ENCODE measurements at regions not wholly inside any gene's neighbourhood (a gene's known extent, or its start where the extent isn't known, plus 50 kb on each side); places are given as distances from the start of the nearest gene placed in this dataset.
"Not testable (repeated sequence)": the region's sequence is repeated elsewhere in the genome, so short reads cannot be mapped to it uniquely, and the experiment has no call there.

- DNase-seq (ENCODE audit: low spot score) = no peak
- FAIRE-seq = no peak
These were observed 943.4 kb downstream of the TTLL7 start for GRCh38 chr1:83055391-83056170.

GRCh38 chr1:83053446-83053845 is 945.5 kb downstream of the TTLL7 start:
- DNase-seq (ENCODE audit: low spot score) = no peak
- FAIRE-seq = no peak

DNA sequence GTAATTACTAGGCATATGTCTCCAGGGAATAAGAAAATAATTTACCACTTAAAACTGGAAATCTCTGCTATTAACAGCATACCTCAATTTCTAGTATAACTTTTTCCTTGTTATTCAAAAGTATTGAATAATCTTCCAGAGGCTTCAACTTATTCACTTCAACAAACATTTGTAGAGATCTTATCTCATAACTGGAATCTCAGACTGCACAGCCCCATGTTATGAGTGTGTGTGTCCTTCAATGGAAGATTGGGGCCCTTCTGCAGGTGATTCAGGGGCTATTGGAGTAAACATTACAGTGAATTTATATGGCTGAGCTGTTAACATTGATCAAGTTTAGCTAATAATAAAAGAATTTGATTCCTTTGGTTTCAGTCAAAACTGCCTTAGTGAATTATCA is 946.1 kb downstream of the TTLL7 start:
- no peak for FAIRE-seq
- no peak for DNase-seq (ENCODE audit: low spot score)

DNA sequence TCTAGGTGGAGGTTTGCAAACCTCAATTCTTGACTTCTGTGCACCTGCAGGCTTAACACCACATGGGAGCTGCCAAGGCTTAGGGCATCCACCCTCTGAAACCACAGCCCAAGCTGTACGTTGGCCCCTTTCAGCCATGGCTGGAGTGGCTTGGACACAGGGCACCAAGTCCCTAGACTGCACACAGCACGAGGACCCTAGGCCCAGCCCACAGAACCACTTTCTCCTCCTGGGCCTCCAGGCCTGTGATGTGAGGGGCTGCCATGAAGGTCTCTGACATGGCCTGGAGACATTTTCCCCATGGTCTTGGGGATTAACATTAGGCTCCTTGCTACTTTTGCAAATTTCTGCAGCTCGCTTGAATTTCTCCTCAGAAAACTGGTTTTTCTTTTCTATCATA is 947.9 kb downstream of the TTLL7 start:
- not testable (repeated sequence) for FAIRE-seq; DNase-seq (ENCODE audit: low spot score)

DNA sequence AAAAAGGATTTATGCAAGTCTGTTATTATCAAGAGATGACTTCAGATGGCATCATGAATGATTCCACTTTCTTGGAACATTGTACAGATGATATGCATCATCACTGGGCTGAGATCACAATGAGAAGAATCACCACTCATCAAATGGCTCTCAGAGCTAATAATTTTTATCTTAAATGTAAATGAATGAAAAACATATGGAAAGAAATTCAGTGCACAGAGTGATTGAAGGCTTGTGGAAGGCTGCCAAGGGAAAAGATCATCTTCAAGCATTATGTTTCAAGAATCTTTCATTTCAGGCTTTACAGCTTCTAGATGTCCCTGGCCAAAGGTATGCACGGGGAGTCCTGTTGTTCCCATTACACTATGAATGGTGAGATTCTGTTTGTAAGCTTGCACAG is 955.7 kb downstream of the TTLL7 start:
- no peak for FAIRE-seq

DNA sequence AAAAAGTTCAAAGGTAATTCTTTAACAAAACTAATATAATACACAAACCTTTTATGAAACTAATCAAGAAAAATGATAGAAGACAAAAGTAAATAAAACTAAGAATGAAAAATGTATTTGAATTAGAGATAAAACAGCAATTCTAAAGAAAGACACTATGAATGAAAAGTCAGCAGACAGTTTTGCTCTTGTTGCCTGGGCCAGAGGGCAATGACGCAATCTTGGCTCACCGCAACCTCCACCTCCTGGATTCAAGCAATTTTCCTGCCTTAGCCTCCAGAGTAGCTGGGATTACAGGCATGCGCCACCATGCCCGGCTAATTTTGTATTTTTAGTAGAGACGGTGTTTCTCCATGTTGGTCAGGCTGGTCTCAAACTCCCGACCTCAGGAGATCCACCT is 959.8 kb downstream of the TTLL7 start:
- DNase-seq (ENCODE audit: low spot score); FAIRE-seq: not testable (repeated sequence)

More for the DNA sequence above, 955.7 kb downstream of the TTLL7 start:
- DNase-seq (ENCODE audit: low spot score) = no peak

DNA sequence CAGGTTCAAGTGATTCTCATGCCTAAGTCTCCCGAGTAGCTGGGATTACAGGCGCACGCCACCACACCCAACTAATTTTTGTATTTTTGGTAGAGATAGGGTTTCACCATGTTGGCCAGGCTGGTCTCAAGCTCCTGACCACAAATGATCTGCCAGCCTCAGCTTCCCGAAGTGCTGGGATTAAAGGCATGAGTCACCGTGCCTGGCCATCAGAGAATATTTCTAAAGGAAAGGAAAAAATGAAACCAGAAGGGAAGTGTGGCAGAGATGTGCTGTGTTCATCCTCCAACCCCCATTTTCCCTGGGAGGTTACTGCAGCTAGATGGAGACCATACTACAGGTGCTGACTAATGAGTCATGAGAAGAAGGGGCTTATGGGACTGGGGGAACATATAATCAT is 964.1 kb downstream of the TTLL7 start:
- FAIRE-seq = no peak
- peak; percentile 45 for DNase-seq (ENCODE audit: low spot score)

- DNase-seq (ENCODE audit: low spot score) = peak; percentile 74
These were observed 965.2 kb downstream of the TTLL7 start for GRCh38 chr1:83033682-83034081.

DNA sequence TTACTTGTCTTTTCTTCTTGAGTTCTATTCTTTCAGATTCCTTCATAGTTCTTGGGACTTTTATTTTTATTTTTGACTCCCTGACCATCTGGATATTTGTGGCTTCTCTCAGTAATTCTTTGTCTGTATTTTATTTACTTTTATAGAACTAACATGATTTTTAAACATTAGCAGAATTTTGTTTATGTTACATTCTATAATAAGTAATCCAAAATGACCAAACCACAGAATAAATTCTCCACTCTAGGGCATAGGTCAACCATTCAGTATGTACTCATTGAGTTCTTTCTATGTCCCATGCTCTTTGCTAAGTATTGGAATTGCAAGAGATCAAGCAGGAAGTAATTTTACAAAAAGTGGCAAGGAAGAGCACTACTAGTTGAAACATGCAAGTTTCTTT is 969.0 kb downstream of the TTLL7 start:
- FAIRE-seq = no peak
- no peak for DNase-seq (ENCODE audit: low spot score)

More at GRCh38 chr1:83033682-83034081, 965.2 kb downstream of the TTLL7 start:
- no peak for FAIRE-seq

DNA sequence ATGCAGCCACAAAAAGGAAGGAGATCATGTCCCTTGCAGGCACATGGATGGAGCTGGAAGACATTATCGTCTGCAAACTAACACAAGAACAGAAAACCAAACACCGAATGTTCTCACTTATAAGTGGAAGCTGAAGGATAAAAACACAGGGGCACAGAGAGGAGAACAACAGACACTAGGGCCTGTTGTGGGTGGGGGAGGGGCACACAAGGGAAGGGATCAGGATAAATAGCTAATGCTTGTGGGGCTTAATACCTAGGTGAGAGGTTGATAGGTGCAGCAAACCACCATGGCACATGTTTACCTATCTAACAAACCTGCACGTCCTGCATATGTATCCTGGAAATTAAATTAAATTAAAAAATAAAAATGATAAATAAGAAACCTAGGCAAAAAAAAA is 969.9 kb downstream of the TTLL7 start:
- no peak for DNase-seq (ENCODE audit: low spot score)
- FAIRE-seq = no peak

DNA sequence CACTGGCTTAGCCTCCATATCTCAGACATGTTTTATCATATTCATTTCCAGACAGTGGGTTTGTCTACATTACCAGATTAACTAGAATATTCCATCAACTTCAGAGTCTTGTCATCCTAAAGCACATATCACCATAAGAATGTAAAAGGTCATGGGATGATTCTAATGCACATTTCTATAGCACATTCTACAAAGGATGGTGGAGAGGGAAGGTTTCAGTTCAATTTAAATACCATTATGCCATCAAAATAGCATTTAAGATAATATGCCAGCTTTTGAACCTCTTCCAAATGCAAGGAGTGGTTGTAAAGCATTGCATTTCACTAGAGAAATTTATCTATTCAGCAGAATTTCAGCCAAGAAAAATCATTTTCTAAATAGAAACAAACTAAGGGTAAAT is 970.5 kb downstream of the TTLL7 start:
- DNase-seq (ENCODE audit: low spot score) (no peak), FAIRE-seq (no peak)

DNA sequence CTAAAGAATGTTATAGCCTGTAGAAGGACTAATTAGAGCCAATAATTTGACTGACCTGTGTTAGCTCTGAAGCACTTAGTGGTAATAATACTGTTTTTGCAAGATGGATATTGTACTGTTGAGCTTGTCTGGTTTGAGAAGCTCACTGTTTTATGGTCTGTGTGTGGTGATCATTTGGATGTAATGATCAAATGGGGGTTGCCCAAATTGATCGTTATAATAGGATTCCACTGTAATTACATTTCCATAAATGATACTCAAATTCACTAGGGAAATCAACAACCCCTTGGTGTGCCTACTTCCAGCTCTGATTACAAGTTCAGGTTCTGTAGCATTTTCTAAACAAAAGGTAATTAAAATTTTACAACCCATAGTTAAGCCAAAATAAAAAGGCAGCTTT is 971.4 kb downstream of the TTLL7 start:
- no peak for FAIRE-seq
- DNase-seq (ENCODE audit: low spot score) = no peak

- FAIRE-seq (no peak), DNase-seq (ENCODE audit: low spot score) (no peak)
These were observed 972.2 kb downstream of the TTLL7 start for GRCh38 chr1:83026745-83027144.

DNA sequence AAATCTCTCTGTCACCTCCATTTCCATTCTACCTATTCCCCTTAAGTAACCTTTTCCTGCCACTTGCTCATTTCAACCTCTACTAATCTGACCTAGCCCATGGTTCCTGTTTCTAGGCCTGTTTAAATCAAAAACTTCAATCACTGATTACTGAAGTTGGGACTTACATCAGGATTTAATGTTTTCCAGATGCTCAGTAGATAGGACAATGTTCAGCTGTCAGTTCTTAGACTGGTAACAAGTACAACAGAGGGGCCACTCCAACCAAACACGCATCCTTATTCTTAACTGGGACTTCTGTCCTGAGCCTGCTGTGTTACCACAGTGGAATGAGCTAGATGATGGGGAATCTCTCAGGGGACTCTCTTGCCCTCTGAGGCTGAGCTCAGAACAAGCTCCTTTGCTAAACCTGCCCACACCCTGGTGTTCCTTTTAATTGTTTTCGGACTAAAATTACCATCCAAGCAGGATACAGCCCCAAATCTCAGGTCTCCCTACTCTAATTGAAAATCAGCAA is 974.6 kb downstream of the TTLL7 start:
- DNase-seq (ENCODE audit: low spot score) = no peak
- no peak for FAIRE-seq

DNA sequence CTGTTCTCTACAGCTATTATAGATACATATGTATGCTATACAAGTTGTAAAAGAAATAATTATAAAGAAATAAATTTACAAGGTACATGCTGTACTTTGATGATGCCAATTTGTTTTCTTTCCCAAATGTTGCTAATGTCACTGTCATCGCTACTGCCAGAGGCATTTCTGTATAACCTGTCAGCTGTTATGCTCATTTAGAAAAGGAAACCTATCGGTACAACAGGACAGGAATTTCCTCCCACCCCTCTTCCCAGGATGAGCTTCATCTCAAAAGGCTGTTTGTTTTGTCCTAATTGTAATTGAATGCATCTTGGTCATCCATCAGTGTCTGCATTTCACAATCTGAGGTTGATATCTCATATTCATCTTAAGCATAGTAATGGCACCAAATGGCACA is 975.7 kb downstream of the TTLL7 start:
- no peak for DNase-seq (ENCODE audit: low spot score)
- no peak for FAIRE-seq

GRCh38 chr1:83022206-83022605 is 976.7 kb downstream of the TTLL7 start:
- DNase-seq (ENCODE audit: low spot score) = no peak
- no peak for FAIRE-seq

DNA sequence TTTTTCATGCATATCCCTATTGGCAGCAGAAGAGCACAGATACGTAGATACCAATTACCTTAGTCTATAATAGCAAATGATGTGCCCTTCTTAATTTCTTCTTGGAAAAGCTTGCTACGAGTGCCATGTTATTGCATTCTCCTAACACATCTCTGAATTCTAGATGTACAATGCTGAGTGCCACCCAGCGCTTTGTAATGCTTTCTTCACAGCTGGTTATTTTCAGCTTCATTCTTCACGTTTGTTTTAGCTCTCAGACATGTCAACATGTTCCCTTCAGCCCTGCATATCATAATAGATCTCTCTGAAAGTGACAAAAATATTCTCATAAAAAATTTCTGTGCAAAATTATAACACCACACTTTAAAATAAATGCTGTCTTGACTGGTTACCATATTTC is 981.2 kb downstream of the TTLL7 start:
- DNase-seq (ENCODE audit: low spot score) (no peak), FAIRE-seq (no peak)

DNA sequence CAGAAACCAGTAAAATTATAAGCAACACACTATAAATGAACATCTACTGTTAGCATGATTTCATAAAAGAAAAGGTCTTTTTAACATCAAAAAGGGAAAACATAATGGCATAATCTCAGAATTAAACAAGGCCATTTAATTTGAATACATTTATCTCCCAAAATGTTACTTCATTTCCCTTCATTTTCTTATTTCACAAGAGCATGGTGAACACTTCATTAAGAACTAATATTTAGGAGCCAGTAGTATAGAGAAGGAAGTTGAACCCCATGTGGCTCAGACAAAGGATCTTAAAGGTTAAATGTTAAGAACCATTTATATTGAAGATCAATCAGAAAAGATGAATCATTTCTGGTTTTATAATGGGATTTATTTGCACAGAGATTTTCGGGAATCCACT is 981.7 kb downstream of the TTLL7 start:
- FAIRE-seq = no peak
- no peak for DNase-seq (ENCODE audit: low spot score)

DNA sequence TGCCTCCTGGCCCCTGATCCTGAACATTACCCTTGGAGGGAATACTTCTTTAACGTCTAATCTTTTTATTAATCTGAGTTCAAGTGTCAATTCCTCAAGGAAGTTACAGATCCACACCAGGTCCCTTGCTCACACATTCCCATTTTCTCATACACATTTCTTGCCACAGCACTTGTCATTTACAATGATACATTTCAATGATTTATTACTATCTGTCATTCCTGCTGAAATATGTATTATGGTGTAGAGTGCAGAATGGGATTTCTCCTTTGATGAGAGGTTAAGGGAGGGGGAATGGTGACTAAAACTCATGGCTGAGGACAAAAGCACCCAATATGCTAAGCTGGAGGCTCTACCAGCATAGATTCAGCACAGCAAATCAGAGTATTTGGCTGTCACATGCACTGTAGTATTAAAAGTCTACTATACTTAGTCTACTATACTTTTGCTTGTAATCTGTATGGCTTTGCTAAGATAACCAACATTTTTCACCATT is 982.5 kb downstream of the TTLL7 start:
- DNase-seq (ENCODE audit: low spot score) = no peak
- FAIRE-seq = no peak

DNA sequence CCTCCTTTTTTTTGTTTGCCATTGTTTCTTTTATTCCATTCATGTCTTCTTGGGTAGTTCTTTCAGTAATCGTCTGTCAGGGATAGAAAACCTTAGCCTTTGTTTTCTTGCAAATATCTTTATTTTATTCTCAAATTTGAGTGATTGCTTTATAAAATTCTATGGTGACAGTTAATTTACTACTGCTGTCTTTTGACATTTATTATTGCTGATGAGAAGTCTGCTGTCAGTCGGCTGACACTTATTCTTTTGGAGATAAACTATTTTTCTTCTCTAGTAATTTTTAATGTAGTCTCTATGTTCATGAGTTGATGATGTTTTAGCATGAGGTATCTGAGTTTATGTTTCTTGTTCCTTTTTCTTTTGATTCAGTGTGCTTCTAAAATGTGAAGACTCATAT is 983.8 kb downstream of the TTLL7 start:
- DNase-seq (ENCODE audit: low spot score) (no peak), FAIRE-seq (no peak)

DNA sequence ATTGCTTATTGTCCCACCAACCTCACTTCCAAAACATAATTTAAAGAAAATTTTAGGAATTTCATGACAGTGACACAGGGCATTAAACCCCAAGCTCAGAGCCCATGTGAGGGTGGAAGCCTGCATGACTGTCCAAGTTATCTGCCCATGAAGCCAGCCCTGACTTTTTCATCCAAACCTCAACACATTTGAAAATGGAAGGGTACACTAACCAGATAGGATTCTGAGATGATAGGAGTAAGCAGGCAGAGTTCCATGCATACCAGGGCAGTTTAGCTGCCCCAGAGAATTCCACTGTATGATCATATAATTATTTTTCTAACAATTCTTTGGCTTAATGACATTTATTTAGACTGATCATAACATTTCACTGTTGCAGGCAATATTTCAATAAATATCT is 986.0 kb downstream of the TTLL7 start:
- no peak for FAIRE-seq
- no peak for DNase-seq (ENCODE audit: low spot score)

GRCh38 chr1:83011265-83011664 is 987.7 kb downstream of the TTLL7 start:
- FAIRE-seq (no peak), DNase-seq (ENCODE audit: low spot score) (no peak)

- DNase-seq (ENCODE audit: low spot score) (no peak), FAIRE-seq (no peak)
These were observed 992.7 kb downstream of the TTLL7 start for GRCh38 chr1:83006271-83006670.

All from RCC 7860 (cell line).